ENCODE measurements at regions not wholly inside any gene's neighbourhood (a gene's known extent, or its start where the extent isn't known, plus 50 kb on each side); places are given as distances from the start of the nearest gene placed in this dataset.

DNA sequence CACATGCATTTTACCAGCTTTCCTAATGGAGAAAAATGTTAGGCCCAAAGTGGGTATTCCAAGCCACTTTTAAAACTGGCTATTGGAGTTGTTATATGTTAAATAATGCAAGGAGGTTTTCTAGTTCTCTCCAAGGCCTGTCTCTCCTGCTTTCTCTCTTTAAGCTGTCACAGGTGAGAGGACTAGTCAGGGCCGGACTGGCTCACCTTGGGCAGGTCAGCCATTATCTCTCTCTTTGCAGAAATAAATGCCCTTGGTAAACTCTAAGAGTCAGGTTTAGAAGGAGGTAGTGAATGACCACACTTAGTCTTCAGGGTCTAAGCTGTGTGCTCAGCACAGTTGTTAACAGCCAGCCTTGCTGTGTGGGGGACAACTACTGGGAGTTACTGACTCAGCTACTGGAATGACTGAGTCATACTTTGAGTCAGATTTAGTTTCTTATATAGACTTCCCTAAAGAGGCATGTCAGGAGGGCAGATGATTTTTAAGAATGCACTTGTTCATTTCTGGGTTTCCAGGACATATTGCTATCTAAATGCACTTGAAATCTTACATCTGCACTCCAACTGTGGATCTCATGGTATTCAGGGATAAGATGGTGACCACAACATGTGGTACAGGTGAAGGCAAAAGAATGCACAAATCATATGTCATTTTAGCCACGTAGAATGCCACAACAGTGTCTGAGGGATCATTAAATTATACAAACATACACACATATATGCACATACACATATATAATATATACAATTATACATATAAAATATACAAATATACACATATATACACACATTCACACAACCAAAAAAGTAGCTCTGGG lies 719.4 kb downstream of the EPM2A start:
- intact Hi-C loops (cut with micrococcal nuclease), result no loop called here
- CTCF ChIA-PET, result no interaction called here
- Mint-ChIP-seq H3K27ac (no peak overlapping the region), H3K4me3 (no peak overlapping the region), H3K4me1 (no peaks in the 10 kb centered on the region), H3K27me3 (no peaks in the 10 kb centered on the region), H3K9me3 (no peaks in the 10 kb centered on the region), H3K36me3 (ENCODE audit: low read depth) (no peaks in the 10 kb centered on the region)
- no peak for DNase-seq
- ATAC-seq (ENCODE audit: low read depth), result peak; percentile 31
- no peak for TF ChIP-seq CTCF (IDR thresholded peaks at IDR 0.05)
- POLR2A ChIA-PET, result no interaction called here

DNA sequence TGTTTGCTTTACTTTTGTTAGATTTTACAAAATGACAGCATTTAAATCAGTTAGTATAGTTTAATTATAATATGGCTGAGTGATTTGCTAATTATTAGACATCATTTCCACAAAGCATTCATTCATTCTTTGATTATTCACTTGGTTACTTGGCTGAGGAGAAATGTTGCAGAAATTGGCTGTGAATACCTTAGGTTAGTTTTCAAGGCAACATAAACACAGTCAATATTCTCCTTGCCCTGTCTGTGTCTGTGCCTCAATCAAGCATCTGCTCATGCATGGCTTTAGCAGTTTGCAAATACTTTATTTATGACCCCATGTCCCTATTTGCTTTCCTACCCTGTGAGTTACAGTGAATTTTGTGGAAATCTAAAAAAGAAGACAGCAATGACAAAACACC lies 718.3 kb downstream of the EPM2A start:
- no peak overlapping the region for H3K4me3 Mint-ChIP-seq
- CTCF ChIA-PET, result no interaction called here
- H3K4me1 Mint-ChIP-seq, result no peaks in the 10 kb centered on the region
- intact Hi-C loops (cut with micrococcal nuclease), result no loop called here
- H3K36me3 Mint-ChIP-seq (ENCODE audit: low read depth), result no peaks in the 10 kb centered on the region
- TF ChIP-seq CTCF (IDR thresholded peaks at IDR 0.05), result no peak
- ATAC-seq (ENCODE audit: low read depth) (no peak), DNase-seq (no peak)
- no peaks in the 10 kb centered on the region for H3K9me3 Mint-ChIP-seq
- no peak overlapping the region for H3K27ac Mint-ChIP-seq
- no peaks in the 10 kb centered on the region for H3K27me3 Mint-ChIP-seq
- POLR2A ChIA-PET, result no interaction called here

GRCh38 chr6:145017516-145017915 lies 717.8 kb downstream of the EPM2A start:
- no peaks in the 10 kb centered on the region for H3K36me3 Mint-ChIP-seq (ENCODE audit: low read depth)
- no peaks in the 10 kb centered on the region for H3K27me3 Mint-ChIP-seq
- intact Hi-C loops (cut with micrococcal nuclease), result no loop called here
- no peak for ATAC-seq (ENCODE audit: low read depth)
- H3K4me1 Mint-ChIP-seq, result no peaks in the 10 kb centered on the region
- H3K4me3 Mint-ChIP-seq, result no peak overlapping the region
- ChIA-PET CTCF (no interaction called here), POLR2A (no interaction called here)
- no peaks in the 10 kb centered on the region for H3K9me3 Mint-ChIP-seq
- no peak for DNase-seq
- TF ChIP-seq CTCF (IDR thresholded peaks at IDR 0.05), result no peak
- H3K27ac Mint-ChIP-seq, result no peak overlapping the region

- CTCF ChIA-PET, result no interaction called here
- no peaks in the 10 kb centered on the region for H3K36me3 Mint-ChIP-seq (ENCODE audit: low read depth)
- H3K4me3 Mint-ChIP-seq, result no peak overlapping the region
Measured at GRCh38 chr6:145018027-145018426, 717.3 kb downstream of the EPM2A start.

GRCh38 chr6:145020114-145020513 lies 715.2 kb downstream of the EPM2A start:
- H3K9me3 Mint-ChIP-seq, result no peaks in the 10 kb centered on the region
- intact Hi-C loops (cut with micrococcal nuclease), result no loop called here
- H3K4me3 Mint-ChIP-seq, result no peak overlapping the region
- H3K27me3 Mint-ChIP-seq, result no peaks in the 10 kb centered on the region
- ChIA-PET POLR2A (no interaction called here), CTCF (no interaction called here)
- no peaks in the 10 kb centered on the region for H3K36me3 Mint-ChIP-seq (ENCODE audit: low read depth)
- TF ChIP-seq CTCF (IDR thresholded peaks at IDR 0.05), result no peak
- H3K27ac Mint-ChIP-seq, result no peak overlapping the region
- ATAC-seq (ENCODE audit: low read depth) (no peak), DNase-seq (no peak)
- no peaks in the 10 kb centered on the region for H3K4me1 Mint-ChIP-seq

More at GRCh38 chr6:145018027-145018426, 717.3 kb downstream of the EPM2A start:
- ATAC-seq (ENCODE audit: low read depth) (no peak), DNase-seq (no peak)
- POLR2A ChIA-PET, result no interaction called here
- no peaks in the 10 kb centered on the region for H3K9me3 Mint-ChIP-seq
- intact Hi-C loops (cut with micrococcal nuclease), result no loop called here
- no peak overlapping the region for H3K27ac Mint-ChIP-seq
- no peaks in the 10 kb centered on the region for H3K27me3 Mint-ChIP-seq
- no peaks in the 10 kb centered on the region for H3K4me1 Mint-ChIP-seq
- no peak for TF ChIP-seq CTCF (IDR thresholded peaks at IDR 0.05)
